GF-D8 (cell line): ENCODE measurements at regions not wholly inside any gene's neighbourhood (a gene's known extent, or its start where the extent isn't known, plus 50 kb on each side); places are given as distances from the start of the nearest gene placed in this dataset.

Experiments used
- DNase-seq: peaks from one replicate; lab custom pipeline; 2025; lab: John Stamatoyannopoulos, UW

- DNase-seq = no peak
Measured at GRCh38 chr2:18423636-18424035, 136.8 kb downstream of the RDH14 start.

GRCh38 chr2:18422432-18423165, 137.9 kb downstream of the RDH14 start:
- DNase-seq = no peak

- DNase-seq = no peak
Measured at GRCh38 chr2:18413676-18414396, 146.6 kb downstream of the RDH14 start.

- no peak for DNase-seq
Measured at GRCh38 chr2:18412980-18413675, 147.3 kb downstream of the RDH14 start.

- DNase-seq = no peak
Measured at GRCh38 chr2:18411626-18412025, 148.8 kb downstream of the RDH14 start.

- no peak for DNase-seq
Measured at GRCh38 chr2:18410543-18410942, 149.9 kb downstream of the RDH14 start.

GRCh38 chr2:18408638-18409037, 151.8 kb downstream of the RDH14 start:
- DNase-seq = no peak

GRCh38 chr2:18406219-18406618, 154.2 kb downstream of the RDH14 start:
- no peak for DNase-seq

GRCh38 chr2:18404708-18405107, 155.7 kb downstream of the RDH14 start:
- DNase-seq = no peak

- DNase-seq = no peak
Measured at GRCh38 chr2:18403921-18404522, 156.4 kb downstream of the RDH14 start.

GRCh38 chr2:18402831-18403230, 157.6 kb downstream of the RDH14 start:
- no peak for DNase-seq

- no peak for DNase-seq
Measured at GRCh38 chr2:18401471-18401870, 159.0 kb downstream of the RDH14 start.

GRCh38 chr2:18399601-18400000, 160.9 kb downstream of the RDH14 start:
- no peak for DNase-seq

GRCh38 chr2:18398833-18399232, 161.6 kb downstream of the RDH14 start:
- DNase-seq = no peak

- no peak for DNase-seq
Measured at GRCh38 chr2:18396329-18397010, 164.0 kb downstream of the RDH14 start.

- DNase-seq = no peak
Measured at GRCh38 chr2:18395555-18395954, 164.9 kb downstream of the RDH14 start.

- no peak for DNase-seq
Measured at GRCh38 chr2:18387441-18388206, 172.8 kb downstream of the RDH14 start.

- no peak for DNase-seq
Measured at GRCh38 chr2:18384242-18384641, 176.2 kb downstream of the RDH14 start.

- DNase-seq = no peak
Measured at GRCh38 chr2:18381386-18381785, 179.1 kb downstream of the RDH14 start.

GRCh38 chr2:18380321-18380720, 180.1 kb downstream of the RDH14 start:
- no peak for DNase-seq

- no peak for DNase-seq
Measured at GRCh38 chr2:18379870-18380269, 180.6 kb downstream of the RDH14 start.
